Heart left ventricle (tissue), 13 donors: ENCODE measurements at regions not wholly inside any gene's neighbourhood (a gene's known extent, or its start where the extent isn't known, plus 50 kb on each side); places are given as distances from the start of the nearest gene placed in this dataset.

Experiments used
- CTCF ChIP-seq, 12 donors: fragments of 200-600 bp; sonication (generic) in 4 of 12; IDR thresholded peaks; one replicate each; pipeline versions ENCODE4 v1.5.0 to v1.8.0; 2018 to 2022; ENCODE audit warnings: antibody characterized with exemption in 12 of 12, mild to moderate bottlenecking in 5 of 12
- POLR2A ChIP-seq, 2 donors: fragments of 450-650 bp; IDR thresholded peaks; one replicate each; pipeline ENCODE4 v1.6.1; 2017; ENCODE audit warnings: antibody characterized with exemption in 2 of 2, mild to moderate bottlenecking in 2 of 2, moderate library complexity in 2 of 2
- donor health status: ischemic (EF 13 %, LVEDD 7.1; RV severe dilation, severe dysfunction).
- donor health status: DM: no; HTN: yes; CAD: no.
- donor health status: DM: no; HTN: no; CAD: no.
- donor health status: ischemic (EF 25% LVEDD 6.9; RV normal size, moderate dysfunction).
- donor health status: ischemic (EF 25% LVEDD 5.7; RV mildly dilated, moderate dysfunction).
- donor health status: ischemic (EF 35%, LVEDD 5.7; RV mildly dilated, moderate dysfunction).
- donor health status: nonischemic (EF 11% LVEDD 7.7; RV severe dilation, severe dysfunction).
- donor health status: DM: yes; HTN: yes; CAD: no.
- donor health status: PGD.
- donor health status: ischemic (EF 29% LVEDD 5.4; RV normal size, mild dysfunction).
- donor health status: nonischemic (EF 23%, LVEDD 6.1; RV moderate dilation, normal function).

- TF ChIP-seq POLR2A (IDR thresholded peaks at IDR 0.05) (no peak), CTCF (IDR thresholded peaks at IDR 0.05) (no peak)
Measured at GRCh38 chr11:70604630-70605467, 206.5 kb downstream of the CTTN start.
